ENCODE measurements at regions not wholly inside any gene's neighbourhood (a gene's known extent, or its start where the extent isn't known, plus 50 kb on each side); places are given as distances from the start of the nearest gene placed in this dataset.

DNA sequence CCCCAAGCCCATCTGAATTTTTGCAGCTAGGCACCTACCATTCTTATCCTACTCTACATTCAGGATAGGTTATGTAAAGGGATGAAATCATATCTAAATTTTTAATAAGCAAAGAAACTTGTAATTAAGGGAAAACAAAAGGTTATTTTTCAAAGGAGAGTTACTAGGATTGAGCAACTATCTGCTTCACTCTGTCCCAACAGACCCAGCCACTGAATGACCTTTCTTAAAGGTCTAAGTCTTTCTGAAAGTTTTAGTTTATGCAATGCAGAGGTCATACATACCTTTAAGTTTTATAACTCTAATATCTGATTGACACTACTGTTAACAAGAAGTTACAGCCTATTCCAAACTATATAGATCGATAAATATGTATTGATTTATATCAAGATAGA, 209.2 kb upstream of the CTNNB1 start:
- Mint-ChIP-seq H3K4me3 (ENCODE audit: low read depth) (no peak overlapping the region), H3K4me1 (ENCODE audit: low read depth) (no peaks in the 10 kb centered on the region), H3K36me3 (ENCODE audit: insufficient read depth) (no peaks in the 10 kb centered on the region), H3K27ac (no peak overlapping the region), H3K27me3 (no peaks in the 10 kb centered on the region), H3K9me3 (ENCODE audit: low read depth) (no peaks in the 10 kb centered on the region)
- TF ChIP-seq, protein P1, sequence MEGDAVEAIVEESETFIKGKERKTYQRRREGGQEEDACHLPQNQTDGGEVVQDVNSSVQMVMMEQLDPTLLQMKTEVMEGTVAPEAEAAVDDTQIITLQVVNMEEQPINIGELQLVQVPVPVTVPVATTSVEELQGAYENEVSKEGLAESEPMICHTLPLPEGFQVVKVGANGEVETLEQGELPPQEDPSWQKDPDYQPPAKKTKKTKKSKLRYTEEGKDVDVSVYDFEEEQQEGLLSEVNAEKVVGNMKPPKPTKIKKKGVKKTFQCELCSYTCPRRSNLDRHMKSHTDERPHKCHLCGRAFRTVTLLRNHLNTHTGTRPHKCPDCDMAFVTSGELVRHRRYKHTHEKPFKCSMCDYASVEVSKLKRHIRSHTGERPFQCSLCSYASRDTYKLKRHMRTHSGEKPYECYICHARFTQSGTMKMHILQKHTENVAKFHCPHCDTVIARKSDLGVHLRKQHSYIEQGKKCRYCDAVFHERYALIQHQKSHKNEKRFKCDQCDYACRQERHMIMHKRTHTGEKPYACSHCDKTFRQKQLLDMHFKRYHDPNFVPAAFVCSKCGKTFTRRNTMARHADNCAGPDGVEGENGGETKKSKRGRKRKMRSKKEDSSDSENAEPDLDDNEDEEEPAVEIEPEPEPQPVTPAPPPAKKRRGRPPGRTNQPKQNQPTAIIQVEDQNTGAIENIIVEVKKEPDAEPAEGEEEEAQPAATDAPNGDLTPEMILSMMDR (IDR thresholded peaks at IDR 0.05; ENCODE audit: unreplicated experiment): no peak
- DNase-seq (ENCODE audit: low spot score, unreplicated experiment): no peak

DNA sequence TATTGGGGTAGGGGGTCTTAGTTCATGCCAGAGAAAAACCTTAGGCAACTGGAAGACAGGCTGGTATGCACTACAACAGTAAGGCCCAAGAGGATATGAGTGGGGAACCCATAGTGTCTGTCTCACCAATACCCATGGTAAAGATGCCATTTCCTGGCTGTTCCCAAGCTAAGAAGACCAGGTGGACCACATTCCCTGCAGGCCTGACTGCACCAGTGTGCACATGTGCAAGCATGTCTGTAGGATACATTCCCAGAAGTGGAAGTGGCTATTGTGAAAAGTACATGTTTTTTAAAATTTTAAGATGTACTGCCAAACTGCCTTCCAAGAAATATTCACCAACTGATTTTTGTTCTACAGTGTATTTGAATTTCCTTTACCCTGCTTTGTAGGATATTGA, 207.3 kb upstream of the CTNNB1 start:
- no peaks in the 10 kb centered on the region for H3K9me3 Mint-ChIP-seq (ENCODE audit: low read depth)
- no peaks in the 10 kb centered on the region for H3K27me3 Mint-ChIP-seq
- H3K4me1 Mint-ChIP-seq (ENCODE audit: low read depth): peaks cover 11% of the 10 kb centered on the region
- H3K36me3 Mint-ChIP-seq (ENCODE audit: insufficient read depth): no peaks in the 10 kb centered on the region
- no peak for DNase-seq (ENCODE audit: low spot score, unreplicated experiment)
- no peak overlapping the region for H3K4me3 Mint-ChIP-seq (ENCODE audit: low read depth)
- H3K27ac Mint-ChIP-seq: no peak overlapping the region
- TF ChIP-seq, protein P1 (IDR thresholded peaks at IDR 0.05; ENCODE audit: unreplicated experiment): no peak

DNA sequence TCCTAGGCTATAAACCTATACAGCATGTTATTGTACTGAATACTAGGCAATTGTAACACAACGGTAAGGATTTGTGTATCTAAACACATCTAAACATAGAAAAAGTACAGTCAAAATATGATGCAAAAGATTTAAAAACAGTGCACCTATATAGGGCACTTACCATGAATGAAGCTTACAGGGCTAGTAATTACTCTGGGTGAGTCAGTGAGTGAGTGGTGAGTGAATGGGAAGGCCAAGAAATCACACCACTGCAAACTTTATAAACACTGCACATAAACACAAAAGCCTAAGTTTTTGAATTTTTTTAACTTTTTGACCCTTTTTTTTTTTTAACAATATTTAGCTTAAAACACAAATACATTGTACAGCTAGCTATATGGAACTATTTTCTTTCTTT, 204.7 kb upstream of the CTNNB1 start:
- no peak overlapping the region for H3K27ac Mint-ChIP-seq
- no peaks in the 10 kb centered on the region for H3K36me3 Mint-ChIP-seq (ENCODE audit: insufficient read depth)
- DNase-seq (ENCODE audit: low spot score, unreplicated experiment): no peak
- H3K4me1 Mint-ChIP-seq (ENCODE audit: low read depth): peaks cover 12% of the 10 kb centered on the region
- TF ChIP-seq, protein P1 (IDR thresholded peaks at IDR 0.05; ENCODE audit: unreplicated experiment): no peak
- H3K9me3 Mint-ChIP-seq (ENCODE audit: low read depth): no peaks in the 10 kb centered on the region
- no peak overlapping the region for H3K4me3 Mint-ChIP-seq (ENCODE audit: low read depth)
- peaks cover 8% of the 10 kb centered on the region for H3K27me3 Mint-ChIP-seq

DNA sequence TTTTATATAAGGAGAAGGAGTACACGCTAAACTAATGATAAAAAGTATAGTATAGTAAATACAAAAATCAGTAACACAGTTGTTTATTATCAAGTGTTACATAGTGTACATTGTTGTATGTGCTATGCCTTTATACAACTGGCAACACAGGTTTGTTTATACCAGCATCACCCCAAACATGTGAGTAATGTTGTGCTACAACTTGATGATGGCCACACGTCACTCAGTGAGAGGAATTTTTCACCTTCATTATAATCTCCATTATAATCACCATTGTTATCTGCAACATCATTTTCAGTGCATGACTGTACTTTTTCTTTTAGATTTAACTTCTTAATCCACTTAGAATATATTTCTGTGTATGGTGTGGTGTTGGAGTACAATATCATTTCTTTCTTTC, 204.0 kb upstream of the CTNNB1 start:
- Mint-ChIP-seq H3K9me3 (ENCODE audit: low read depth) (no peaks in the 10 kb centered on the region), H3K4me1 (ENCODE audit: low read depth) (peaks cover 12% of the 10 kb centered on the region), H3K36me3 (ENCODE audit: insufficient read depth) (no peaks in the 10 kb centered on the region), H3K4me3 (ENCODE audit: low read depth) (no peak overlapping the region), H3K27me3 (peaks cover 9% of the 10 kb centered on the region), H3K27ac (no peak overlapping the region)
- TF ChIP-seq, protein P1 (IDR thresholded peaks at IDR 0.05; ENCODE audit: unreplicated experiment): no peak
- DNase-seq (ENCODE audit: low spot score, unreplicated experiment): no peak

DNA sequence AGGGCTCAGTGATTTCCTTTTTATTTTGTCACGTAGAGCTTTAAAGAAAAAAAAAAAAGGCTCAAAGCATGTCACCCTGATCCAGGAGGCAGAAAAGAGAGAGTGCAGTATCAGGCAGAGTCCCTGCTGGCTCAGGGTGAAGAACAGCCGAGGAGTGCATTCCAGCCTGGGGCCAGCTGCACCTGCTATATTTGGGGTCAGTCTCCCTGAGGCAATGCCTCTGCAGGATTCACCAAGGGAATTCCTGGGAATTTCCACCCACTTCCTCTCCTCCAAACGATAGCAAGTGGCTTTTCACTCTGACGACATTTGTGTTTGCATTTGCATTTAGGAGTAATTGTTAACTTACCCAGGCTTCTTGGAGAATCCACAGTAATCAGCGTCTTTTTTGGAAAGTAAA, 202.9 kb upstream of the CTNNB1 start:
- peaks cover 12% of the 10 kb centered on the region for H3K4me1 Mint-ChIP-seq (ENCODE audit: low read depth)

More for the DNA sequence above, 202.9 kb upstream of the CTNNB1 start:
- no peak overlapping the region for H3K4me3 Mint-ChIP-seq (ENCODE audit: low read depth)
- no peak overlapping the region for H3K27ac Mint-ChIP-seq
- no peaks in the 10 kb centered on the region for H3K36me3 Mint-ChIP-seq (ENCODE audit: insufficient read depth)
- H3K27me3 Mint-ChIP-seq: peaks cover 17% of the 10 kb centered on the region
- no peaks in the 10 kb centered on the region for H3K9me3 Mint-ChIP-seq (ENCODE audit: low read depth)
- DNase-seq (ENCODE audit: low spot score, unreplicated experiment): no peak
- TF ChIP-seq, protein P1 (IDR thresholded peaks at IDR 0.05; ENCODE audit: unreplicated experiment): no peak

Measured in progenitor cell of endocrine pancreas (in vitro differentiated cells).